Immature natural killer cell (primary cell): ENCODE measurements at regions not wholly inside any gene's neighbourhood (a gene's known extent, or its start where the extent isn't known, plus 50 kb on each side); places are given as distances from the start of the nearest gene placed in this dataset.
"Not testable (repeated sequence)": the region's sequence is repeated elsewhere in the genome, so short reads cannot be mapped to it uniquely, and the experiment has no call there.

ENCODE experiments used
- DNase-seq, 3 donors: peaks; one replicate each; pipeline ENCODE4 v3.0.0; 2022; ENCODE audit warnings: mixed read lengths in 1 of 3
- H3K27ac Mint-ChIP-seq, 6 donors: one replicate each; pipeline ENCODE4 v1.8.0; 2020; ENCODE audit warnings: mixed read lengths in 6 of 6, mild to moderate bottlenecking in 5 of 6, inconsistent platforms in 4 of 6, moderate library complexity in 3 of 6
- H3K27me3 Mint-ChIP-seq, 3 donors: one replicate each; pipeline ENCODE4 v1.8.0; 2020 to 2021; ENCODE audit warnings: low read depth in 3 of 3, mild to moderate bottlenecking in 3 of 3, mixed read lengths in 3 of 3, moderate library complexity in 3 of 3, inconsistent platforms in 1 of 3
- H3K36me3 Mint-ChIP-seq, 3 donors: one replicate each; pipeline ENCODE4 v1.8.0; 2020; ENCODE audit warnings: mixed read lengths in 3 of 3, inconsistent platforms in 2 of 3, mild to moderate bottlenecking in 2 of 3
- H3K4me1 Mint-ChIP-seq, 2 donors: one replicate each; pipeline ENCODE4 v1.8.0; 2020; ENCODE audit warnings: inconsistent platforms in 2 of 2, mild to moderate bottlenecking in 2 of 2, mixed read lengths in 2 of 2, moderate library complexity in 1 of 2
- H3K4me3 Mint-ChIP-seq, 5 donors: one replicate each; pipeline ENCODE4 v1.8.0; 2020; ENCODE audit warnings: mild to moderate bottlenecking in 5 of 5, mixed read lengths in 5 of 5, inconsistent platforms in 3 of 5, moderate library complexity in 3 of 5
- H3K9me3 Mint-ChIP-seq, 6 donors: one replicate each; pipeline ENCODE4 v1.8.0; 2020; ENCODE audit warnings: mild to moderate bottlenecking in 6 of 6, mixed read lengths in 6 of 6, inconsistent platforms in 4 of 6, moderate library complexity in 3 of 6

- not testable (repeated sequence) for DNase-seq, H3K36me3 Mint-ChIP-seq, H3K4me3 Mint-ChIP-seq, H3K27ac Mint-ChIP-seq, H3K4me1 Mint-ChIP-seq, H3K9me3 Mint-ChIP-seq, H3K27me3 Mint-ChIP-seq
Measured at GRCh38 chr9:97105220-97105619, 66.3 kb upstream of the CTSV start.

GRCh38 chr9:97103613-97104383, 64.9 kb upstream of the CTSV start:
- not testable (repeated sequence) for H3K9me3 Mint-ChIP-seq, H3K4me3 Mint-ChIP-seq, H3K27me3 Mint-ChIP-seq, DNase-seq, H3K36me3 Mint-ChIP-seq, H3K4me1 Mint-ChIP-seq, H3K27ac Mint-ChIP-seq

GRCh38 chr9:97099540-97099939, 60.6 kb upstream of the CTSV start:
- DNase-seq, H3K9me3 Mint-ChIP-seq, H3K27me3 Mint-ChIP-seq, H3K36me3 Mint-ChIP-seq, H3K4me3 Mint-ChIP-seq, H3K27ac Mint-ChIP-seq, H3K4me1 Mint-ChIP-seq: not testable (repeated sequence)

GRCh38 chr9:97096793-97097192, 57.9 kb upstream of the CTSV start:
- H3K4me1 Mint-ChIP-seq = no peaks in the 10 kb centered on the region
- H3K36me3 Mint-ChIP-seq = no peaks in the 10 kb centered on the region
- peaks cover 0 to 1% (median 0%) of the 10 kb centered on the region in 6 donors for H3K9me3 Mint-ChIP-seq
- DNase-seq = no peak
- peaks cover under 1 to 5% (median 2%) of the 10 kb centered on the region in 3 donors for H3K27me3 Mint-ChIP-seq
- H3K27ac Mint-ChIP-seq = no peak overlapping the region
- H3K4me3 Mint-ChIP-seq = no peak overlapping the region

GRCh38 chr9:97089361-97089760, 50.4 kb upstream of the CTSV start:
- H3K27ac Mint-ChIP-seq = not testable (repeated sequence)

More at GRCh38 chr9:97089361-97089760, 50.4 kb upstream of the CTSV start:
- not testable (repeated sequence) for H3K36me3 Mint-ChIP-seq, H3K4me1 Mint-ChIP-seq, H3K9me3 Mint-ChIP-seq, DNase-seq, H3K4me3 Mint-ChIP-seq
- peaks cover 5 to 12% (median 6%) of the 10 kb centered on the region in 3 donors for H3K27me3 Mint-ChIP-seq
